ENCODE measurements at regions not wholly inside any gene's neighbourhood (a gene's known extent, or its start where the extent isn't known, plus 50 kb on each side); places are given as distances from the start of the nearest gene placed in this dataset.

DNA sequence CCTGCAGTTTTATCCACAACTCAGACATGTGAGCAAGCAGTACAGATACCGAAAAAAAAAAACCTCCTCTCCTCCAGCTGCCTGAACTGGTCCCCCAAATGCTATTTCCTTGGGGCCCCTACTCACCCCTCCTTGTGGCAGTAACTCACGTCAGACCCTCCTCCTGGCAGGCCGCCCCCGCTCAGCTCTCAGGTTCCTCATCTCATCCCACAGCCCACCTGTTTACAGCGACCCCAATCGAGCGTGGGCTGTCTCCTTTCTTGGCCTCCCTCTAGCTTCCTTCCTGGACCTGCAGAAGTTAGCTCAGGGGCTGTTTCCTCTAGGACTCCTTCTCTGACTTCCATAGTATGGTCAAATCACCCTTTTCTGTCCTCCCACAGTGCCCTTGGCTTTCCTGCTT is 455.3 kb downstream of the BCL11B start:
- DNase-seq, result no peak

DNA sequence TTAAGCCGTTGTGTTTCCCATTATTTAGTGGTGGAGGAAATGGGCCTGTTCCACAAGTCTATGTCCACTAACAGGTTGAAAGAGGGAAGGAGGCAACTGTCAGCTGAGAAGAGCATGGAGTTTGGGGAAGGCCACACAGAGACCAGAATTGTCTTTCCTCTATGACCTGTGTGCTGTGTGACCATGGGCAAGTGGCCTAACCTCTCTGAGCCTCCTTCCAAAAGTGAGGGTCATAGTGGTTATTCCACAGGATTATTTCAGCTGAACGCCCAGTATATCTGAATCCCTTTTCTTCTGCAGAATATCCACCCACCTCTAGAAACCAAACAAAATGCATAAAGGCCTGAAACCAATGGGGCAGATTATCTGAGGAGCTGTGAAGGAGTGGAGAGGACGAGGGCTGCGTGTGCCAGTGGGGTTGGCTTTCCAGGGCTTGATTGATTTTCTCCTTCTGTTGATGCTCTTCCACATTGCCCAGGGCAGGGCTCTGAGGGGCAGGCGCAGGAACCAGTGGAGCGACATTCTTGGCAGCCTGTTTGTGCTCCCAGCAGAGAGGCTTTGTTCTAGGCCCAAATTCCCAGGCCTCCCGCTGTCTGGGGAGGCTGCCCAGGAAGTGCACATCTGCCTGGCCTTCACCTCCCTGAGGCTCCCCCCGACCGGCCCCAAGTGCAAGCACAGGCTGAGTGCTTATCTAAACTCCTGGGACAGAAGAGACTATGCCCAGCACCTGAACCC is 452.7 kb downstream of the BCL11B start:
- DNase-seq, result no peak

DNA sequence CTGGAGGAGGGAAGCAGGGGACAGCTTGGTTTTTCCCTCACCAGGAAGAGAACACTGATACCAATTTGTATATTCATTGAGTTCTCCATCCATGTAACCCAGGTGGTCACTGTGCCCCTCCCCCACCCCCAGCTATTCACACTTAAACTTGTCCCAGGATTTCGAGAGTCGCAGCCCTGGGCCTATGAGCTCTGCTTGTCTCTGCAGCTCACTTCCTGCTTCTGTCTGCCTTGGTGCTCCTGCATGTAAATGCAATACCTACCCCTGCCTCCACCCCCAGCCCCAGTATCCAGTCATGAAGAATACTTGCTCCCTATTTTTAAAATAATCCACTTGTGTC is 452.2 kb downstream of the BCL11B start:
- DNase-seq, result no peak

DNA sequence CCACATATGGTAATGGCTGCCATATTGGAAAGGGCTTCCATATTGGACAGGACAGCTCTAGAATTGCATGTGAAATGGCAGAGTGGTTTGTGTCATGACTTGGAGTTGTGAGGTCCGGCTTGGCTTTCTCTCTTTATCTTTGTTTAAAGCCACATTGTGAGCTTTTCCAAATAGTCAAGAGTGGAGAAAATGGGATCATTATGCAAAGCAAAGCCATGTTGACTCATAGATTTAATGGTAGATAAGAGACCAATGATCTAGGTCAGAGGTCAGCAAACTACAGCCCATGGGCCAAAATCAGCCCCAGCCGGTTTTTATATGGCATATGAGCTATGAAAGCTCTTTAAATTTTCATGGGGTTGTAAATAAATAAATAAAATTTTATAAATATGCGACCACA is 449.1 kb downstream of the BCL11B start:
- DNase-seq, result no peak

DNA sequence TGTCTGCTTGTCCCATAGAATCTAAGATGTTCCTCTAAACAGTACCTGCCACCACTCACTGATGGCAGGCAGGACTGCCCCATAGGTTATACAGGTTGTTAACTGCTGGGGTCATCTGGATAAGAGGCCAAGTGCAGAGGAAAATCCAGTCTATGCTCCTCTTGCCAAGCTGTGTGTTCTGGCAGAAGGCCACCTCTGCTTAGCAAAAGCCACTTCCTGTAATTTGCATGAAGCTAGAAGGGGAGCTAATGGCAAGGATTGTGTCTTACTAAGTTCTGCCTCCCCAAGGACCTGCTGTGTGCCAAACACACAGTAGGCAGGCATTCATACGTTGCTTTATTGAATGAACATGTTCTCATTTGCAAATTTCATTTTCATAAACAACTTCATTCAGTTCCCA is 445.4 kb downstream of the BCL11B start:
- no peak for DNase-seq

DNA sequence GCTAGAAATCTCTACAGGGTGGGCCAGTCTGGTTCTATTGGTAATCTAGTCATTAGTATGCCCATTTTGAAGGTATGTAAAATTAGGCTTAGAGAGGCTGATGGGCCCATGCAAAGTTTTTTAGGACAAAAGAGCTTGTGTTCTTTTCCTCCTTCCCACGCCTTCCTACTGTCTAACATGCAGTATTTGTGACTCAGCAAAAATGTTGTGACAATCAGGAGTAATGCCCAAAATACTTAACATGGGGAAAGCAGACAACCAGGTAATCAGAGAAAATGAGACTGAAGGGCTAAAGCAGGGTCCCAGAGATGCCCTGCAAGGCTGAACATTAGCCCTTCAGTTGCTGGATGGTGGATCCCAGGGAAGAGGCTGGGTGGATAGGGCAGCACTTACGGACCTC is 437.9 kb downstream of the BCL11B start:
- DNase-seq, result no peak

DNA sequence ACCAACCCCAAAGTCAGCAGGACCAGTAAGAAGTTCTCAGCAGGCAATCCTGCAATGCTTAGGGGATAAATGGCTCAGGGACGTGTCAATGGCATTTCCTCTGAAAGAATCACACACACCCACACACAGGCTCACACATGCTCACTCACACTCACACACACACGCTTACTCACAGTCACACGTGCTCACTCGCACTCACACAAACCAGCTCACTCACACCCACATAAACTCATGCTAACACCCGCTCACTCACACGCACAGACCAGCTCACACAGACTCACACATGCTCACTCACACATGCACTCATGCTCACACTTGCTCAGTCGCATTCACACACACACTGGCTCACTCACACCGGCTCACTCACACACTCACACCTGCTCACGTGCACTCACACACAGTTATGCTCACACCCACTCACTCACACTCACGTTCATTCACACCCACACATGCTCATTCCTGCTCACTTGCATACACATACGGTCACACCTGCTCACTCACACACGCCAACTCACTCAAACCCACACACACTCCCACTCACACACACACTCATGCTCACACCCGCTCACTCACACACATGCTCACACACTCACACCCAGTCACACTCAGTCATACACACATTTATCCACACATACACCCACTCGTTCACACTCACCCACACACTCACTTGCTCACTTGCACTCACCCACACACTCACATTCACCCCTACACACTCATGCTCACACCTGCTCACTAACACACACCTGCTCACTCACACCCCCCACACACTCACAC is 436.8 kb downstream of the BCL11B start:
- DNase-seq, result no peak

DNA sequence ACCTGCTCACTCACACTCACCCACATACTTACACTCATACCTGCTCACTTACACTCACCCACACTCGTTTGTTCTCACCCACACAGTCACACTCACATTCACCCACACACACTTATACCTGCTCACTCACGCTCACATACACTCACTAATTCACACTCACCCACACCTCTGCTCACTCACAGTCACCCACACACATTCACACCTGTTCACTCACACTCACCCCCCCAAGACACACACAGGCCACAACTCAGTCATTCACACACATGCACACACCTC is 436.2 kb downstream of the BCL11B start:
- no peak for DNase-seq

DNA sequence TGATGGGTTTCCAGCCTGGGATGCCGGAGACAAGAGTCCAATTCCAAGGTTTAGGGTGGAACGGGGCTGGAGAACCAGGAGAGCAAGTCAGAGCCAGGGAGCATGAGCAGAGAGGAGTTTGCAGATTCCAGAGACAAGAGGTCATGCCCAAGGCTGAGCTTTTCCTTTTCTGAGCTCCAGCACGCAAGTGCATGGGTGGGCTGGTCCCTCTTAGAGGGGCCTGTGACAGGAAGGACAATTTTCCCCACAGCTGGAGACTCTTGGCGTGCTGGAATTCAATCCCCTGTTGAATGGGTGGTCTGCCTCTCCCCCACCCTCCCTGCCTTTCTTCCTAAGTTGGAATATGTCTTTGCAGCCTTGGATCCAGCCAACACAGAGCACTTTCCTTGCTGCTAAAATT is 431.9 kb downstream of the BCL11B start:
- DNase-seq, result no peak

DNA sequence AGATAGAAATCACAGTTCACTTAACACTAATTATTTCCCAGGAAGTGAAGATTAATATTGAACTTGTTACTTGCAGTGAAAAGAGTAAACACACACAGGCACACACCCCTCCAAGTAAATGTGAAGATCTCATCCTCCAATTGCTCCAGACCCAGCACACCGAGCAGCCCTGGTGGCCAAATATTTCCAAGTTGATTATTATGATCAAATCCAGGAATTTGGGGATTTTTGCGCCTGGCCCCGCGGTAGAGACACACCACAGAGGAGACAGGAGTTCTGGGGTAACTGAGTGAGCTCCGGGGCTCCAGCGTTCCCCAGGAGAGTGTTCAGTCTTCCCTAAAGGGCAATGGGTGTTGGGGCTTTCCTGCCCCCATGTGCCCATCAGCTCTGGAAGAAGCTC is 431.5 kb downstream of the BCL11B start:
- no peak for DNase-seq

DNA sequence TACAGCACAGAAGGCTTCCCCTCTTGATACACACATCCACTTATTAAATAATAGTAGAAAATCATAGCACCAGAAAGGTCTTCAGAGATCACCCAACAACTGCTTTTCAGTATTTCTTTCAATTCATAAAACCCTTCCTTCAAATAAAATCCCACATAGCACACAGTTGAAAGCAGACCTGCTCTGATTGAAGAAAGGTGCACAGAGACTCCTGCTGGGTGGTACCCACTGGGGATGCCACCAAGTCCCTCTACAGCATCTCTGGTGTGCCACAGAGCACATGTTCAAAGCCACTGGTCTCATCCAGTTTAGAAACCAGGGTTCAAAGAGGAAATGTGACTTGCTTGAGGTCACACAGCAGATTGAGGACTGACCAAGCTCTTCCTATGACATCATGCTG is 427.5 kb downstream of the BCL11B start:
- no peak for DNase-seq

DNA sequence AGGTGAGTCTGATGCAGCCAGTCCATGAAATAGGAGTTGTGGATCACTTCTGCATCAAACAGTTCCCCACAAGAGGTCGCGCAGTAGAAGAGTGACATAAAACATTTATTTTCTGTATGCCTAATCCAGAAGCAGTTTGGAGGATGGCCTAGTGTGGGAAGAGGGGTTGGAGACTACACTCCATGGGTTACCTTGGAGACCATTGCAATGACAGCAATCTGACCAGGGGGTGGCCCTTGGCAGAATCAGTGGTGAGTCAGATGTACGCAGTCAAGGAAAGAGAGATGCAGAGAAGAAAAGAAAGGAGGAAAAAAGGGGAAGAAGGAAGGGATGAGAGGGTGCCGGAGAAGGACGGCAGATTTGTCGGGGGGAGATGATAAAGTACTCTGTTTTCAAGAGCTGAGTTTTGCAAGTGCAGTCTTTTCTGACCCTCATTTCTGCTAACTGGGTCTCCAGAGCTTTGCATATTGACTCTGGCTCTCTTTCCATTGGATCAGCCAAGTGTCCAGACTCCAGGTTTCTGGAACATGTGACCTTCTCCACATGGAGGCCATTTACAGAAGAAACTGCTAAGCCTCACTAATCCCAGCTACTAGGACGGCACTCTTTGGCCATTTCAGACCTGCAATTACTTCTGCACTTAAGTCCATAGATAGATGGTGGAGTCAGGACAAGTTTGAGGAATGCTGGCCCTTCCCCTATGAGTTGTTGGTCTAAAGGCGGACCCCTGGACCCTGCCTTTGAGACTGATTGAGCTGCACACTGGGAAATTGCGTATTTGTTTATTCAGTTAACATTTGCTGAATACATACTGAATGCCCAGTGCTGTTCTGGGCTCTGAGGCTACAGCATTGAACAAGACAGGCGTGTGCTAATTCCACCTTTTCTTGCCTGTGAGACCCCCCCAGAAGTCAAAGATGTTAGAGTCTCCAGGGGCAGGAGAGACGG is 424.2 kb downstream of the BCL11B start:
- no peak for DNase-seq

DNA sequence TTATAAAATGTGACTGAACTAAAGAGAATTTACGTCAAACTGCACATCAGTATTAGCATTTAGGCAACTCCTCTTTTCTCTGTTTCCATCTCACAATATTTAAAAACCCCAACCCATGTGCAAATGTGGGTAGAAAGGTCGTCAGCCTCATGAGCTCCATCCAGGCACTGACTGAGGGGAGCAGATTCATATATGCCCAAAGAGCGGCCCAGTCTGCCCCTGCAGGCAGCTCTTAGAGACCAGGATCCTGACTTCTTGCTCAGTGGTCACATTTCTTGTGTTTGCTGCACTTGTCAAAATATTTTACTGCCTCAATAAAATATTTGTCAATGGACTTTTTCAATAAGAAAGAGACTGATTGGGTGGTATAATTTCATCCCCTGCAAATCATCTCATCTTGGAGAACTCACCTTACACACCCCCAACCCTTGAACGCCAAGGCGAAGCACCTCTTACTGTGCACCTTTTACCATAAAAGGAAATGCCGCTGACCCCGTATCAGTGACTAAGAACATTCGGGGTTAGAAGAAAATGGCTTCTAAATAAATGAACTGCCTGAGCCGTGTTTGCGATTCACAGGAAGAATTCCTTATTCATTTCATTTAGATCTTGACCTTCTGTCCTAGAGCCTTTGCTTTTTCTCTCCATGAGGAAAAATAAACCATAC is 418.8 kb downstream of the BCL11B start:
- DNase-seq, result no peak

DNA sequence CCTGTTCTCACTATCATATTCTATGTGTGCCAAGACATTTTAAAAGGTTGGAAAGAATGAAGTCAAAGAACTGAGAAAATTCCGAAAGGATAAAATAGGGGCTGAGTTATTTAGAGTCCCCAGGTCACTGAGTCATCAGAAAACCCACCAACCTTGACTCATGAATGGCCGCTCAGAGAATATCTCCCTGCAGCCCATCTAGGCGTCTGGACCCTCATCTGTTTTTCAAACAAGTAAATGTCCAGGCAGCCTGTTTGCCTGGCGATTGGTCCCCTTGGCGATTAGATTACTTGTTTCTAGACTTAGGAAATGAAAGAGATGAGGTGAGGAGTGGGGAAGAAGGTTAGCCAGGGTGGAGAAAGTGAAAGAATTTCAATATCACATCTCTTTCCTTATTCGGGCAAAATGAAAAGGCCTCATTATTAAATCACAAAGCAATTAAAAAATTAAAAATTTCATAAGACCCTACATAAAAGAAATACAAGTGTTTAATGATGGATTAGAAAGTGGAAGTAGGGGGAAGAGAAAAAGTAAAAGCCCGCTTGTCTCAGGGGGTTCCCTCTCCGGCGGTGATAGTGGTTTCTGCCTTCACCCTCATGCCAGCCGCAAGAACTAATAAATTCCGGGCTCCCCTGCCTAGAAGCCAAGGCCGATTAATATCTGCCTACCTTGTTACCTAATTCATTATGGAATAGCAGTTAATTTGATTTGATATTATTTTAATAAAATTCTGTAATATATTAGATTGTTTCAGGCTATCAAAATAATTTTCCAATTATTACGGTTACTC is 415.9 kb downstream of the BCL11B start:
- no peak for DNase-seq

DNA sequence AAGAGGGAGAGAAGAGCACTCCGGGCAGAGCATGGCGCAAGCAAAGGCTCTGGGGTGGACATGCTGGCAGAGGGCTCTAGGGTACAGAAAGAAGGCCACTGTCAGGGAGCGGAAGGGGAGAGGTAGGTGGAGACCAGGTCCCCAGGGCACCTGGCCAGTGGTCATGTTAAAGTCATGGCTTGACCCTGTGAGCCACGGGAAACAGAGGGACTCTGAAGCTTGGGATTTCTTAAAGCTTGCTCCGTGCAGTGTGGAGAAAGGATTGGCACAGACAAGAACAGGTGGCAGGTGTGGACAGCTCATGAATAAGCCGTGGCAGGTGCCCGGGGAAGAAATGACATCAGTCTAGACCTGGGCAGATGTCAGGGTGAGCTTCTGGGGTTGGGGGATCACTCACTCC is 413.8 kb downstream of the BCL11B start:
- no peak for DNase-seq

DNA sequence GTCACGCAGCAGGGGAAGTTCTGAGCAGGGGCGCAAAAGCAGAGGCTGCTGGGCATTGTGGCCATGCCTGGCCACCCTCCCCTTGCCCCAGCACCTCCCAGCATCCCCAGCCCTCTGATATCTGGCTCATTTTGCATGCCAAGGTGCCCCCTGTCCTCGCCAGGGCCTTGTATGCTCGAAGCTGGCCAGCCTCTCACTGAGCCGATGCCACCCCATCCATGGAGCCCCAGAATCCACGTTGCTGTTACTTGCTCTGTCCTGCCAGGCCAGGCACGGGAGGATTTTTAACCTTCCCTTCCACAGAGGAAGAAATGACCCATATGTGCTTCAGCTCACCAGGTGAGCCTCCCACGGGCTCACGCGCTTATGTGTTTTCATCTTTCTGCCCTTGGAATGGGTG is 413.4 kb downstream of the BCL11B start:
- DNase-seq, result no peak

DNA sequence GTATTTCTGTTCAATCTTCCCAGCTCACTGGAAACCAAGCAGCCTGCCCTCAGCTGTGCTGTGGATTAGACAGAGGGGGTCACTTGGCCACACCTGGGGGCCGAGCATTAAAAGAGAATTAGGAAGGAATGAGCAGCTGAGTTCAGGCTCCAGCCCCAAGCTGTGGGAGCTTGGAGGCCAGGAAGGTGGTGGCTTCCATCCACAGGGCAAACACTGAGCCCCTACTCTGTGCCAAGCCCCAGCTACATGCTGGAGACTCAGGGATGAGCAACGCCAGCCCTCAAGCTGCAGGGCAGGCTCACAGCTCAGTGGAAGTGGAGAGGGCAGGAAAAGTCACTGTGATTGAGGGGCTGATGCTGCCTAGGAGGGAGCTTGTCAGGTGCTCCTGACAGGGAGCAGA is 412.7 kb downstream of the BCL11B start:
- DNase-seq, result no peak

DNA sequence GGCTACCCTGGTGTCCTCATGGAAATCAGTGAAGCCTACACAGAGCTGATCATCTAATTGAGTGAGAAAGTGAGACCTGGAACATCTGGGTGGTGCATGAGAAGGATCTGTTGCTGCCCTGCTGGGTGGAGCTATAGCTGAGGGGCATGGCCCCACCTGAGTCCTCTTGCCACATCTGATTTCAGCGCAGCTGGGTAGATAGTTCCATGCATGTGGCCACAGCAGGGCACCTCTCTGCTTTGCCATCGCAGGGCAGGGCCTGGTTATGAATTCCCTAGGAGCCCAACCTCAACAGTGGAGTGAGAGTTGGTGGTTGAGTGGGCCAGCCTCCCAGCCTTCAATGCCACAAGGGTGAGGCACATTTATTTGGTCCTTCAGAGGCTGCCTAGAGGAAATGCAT is 407.8 kb downstream of the BCL11B start:
- no peak for DNase-seq

DNA sequence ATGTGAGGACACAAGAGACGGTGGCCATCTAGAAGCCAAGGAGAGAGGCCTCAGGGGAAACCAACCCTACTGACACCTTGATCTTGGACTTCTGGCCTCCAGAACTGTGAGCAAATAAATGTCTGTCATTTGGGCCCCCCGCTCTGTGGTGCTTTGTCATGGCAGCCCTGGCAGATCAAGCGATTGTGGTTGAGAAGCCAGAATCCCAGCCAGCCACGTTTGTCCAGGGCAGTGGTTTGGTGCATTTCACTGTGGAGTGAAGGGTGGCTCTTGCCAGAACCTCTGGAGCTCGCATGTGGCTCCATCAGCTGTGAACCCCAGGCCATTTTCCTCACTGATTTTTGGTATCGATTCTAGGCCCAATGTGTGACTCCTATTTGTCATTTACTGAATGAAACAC is 404.9 kb downstream of the BCL11B start:
- no peak for DNase-seq

DNA sequence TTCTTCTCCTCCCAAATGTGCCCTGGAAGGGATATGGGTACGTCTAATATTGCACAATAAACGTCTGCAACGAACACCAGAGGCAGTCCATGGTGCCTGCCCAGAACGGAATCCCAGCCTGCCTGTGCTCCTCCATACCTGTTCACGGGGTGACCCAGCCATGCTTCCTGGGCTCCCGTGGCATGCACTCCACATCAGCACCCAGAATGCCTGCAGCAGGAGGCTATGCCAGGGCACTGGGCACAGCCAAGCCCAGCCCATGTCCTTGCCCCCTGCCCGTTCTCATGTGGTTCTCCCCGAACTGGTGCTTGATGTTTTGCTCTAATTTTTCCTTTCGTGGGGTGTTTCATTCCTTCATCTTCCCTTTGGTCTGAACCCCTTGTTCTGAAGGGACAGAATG is 404.3 kb downstream of the BCL11B start:
- no peak for DNase-seq

DNA sequence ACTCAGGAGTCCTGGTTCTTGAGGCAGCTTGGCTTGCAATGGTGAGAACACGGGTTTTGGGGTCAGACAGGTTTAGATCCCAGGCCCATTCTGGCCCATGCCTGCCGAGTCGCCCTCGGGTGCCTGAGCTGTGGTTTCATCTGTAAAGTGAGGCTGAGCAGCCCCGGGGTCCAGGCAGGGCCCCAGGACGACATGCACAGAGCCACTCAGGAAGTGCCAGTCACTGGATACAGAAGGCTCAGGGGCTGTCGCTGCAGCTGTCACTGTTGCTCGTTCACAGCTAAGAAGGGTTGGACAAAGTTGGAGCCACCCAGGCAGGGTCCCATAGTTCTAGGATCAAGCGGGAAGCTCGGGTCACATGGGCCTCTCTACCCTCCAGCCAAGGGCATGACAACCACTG is 403.1 kb downstream of the BCL11B start:
- no peak for DNase-seq

DNA sequence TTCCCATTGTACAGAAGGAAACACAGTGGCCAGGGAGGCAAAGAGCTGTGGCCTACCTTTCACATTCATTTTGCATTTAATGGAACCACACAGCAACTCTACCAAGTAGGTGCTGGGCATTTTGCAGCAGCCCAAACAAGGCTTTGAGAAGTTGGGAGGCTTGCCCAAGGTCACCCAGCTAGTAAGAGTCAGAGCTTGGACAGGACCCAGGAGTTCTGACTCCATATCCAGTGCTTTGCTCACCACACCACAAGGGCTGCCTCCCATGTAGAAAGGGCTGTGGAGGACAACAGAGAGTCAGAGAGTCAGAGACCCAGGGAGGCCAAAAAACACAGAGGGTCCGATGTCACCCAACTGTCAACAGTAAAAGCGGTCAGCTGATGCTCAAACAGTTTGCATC is 400.2 kb downstream of the BCL11B start:
- DNase-seq, result no peak

DNA sequence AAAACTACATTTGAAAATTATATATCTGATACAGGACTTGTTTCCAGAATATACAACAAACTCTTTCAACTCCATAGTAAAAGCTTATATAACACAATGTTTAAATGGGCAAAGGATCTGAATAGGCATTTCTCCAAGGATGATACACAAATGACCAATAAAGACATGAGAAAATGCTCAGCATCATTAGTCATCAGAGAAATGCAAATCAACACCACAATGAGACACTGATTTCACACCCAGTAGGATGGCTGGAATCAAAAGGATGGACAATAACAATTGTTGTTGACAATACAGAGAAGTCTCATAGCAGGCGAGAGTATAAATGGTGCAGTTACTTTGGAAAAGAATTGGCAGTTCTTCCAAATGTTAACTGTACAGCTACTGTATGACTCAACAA is 394.9 kb downstream of the BCL11B start:
- DNase-seq, result no peak
